GM21526 (cell line): ENCODE measurements at regions not wholly inside any gene's neighbourhood (a gene's known extent, or its start where the extent isn't known, plus 50 kb on each side); places are given as distances from the start of the nearest gene placed in this dataset.

Experiments
- ATAC-seq: cut with Tn5 transposase; IDR thresholded peaks from one replicate; pipeline ENCODE4 v1.9.1; 2021; ENCODE audit warnings: moderate library complexity; ENCODE audit not compliant: unreplicated experiment, low FRiP score

- ATAC-seq = no peak
Measured at GRCh38 chrX:113770806-113771205, 813.1 kb upstream of the HTR2C start.

- no peak for ATAC-seq
Measured at GRCh38 chrX:113770071-113770470, 813.8 kb upstream of the HTR2C start.

GRCh38 chrX:113759422-113759821 is 824.5 kb upstream of the HTR2C start:
- no peak for ATAC-seq

DNA sequence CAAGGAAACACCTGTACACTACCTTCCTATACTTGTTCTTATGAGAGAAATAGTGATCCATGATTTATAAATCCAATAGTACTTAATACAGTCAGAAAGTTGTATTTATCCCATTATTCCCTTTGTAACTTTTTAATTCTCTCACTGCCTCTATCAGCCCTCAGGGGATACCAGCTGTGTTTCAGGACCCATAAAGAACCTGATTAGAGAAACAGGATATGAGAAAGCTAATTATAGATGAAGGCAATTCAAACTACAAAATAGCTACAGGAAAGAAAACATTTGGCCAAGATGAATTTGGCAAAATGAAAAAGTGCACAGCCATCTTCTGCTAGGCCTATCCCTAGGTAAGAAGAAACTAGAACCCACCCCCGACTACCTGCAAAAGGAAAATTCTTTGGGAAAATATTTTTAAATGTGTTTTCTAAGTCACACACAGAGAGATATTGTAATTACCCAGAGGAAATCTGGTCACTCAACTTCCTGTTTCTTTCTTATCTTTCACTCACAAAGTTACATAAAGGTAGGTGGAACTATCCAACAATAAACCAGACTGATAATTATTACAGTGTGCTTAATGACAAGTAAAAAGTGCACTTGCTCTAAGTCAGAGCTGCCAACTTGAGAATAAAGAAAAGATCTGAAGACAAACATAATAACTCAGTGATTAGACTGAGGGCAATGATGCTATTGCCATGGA is 836.5 kb upstream of the HTR2C start:
- ATAC-seq = peak; percentile 51

DNA sequence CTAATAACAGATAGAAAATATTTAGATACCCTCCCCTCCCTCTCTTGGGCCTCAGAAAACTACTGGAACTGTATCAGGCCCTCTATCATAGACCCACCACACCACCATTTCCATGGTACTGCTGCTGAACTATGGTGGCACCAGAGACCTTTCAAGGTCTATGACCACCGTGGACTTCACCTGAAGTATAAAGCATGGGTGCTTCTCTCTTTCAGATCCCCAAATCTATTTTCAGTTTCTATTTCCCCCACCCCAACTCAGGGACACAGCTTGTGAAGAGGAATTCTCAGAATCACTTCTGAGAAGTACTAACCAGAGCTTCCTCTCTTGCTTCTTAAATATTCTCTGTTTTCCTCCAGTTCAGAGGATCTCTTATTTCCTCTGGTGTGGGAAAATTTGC is 840.8 kb upstream of the HTR2C start:
- peak; percentile 49 for ATAC-seq

GRCh38 chrX:113741744-113742143 is 842.1 kb upstream of the HTR2C start:
- ATAC-seq = no peak

- no peak for ATAC-seq
Measured at GRCh38 chrX:113728937-113729336, 854.9 kb upstream of the HTR2C start.

GRCh38 chrX:113726898-113727297 is 857.0 kb upstream of the HTR2C start:
- no peak for ATAC-seq

DNA sequence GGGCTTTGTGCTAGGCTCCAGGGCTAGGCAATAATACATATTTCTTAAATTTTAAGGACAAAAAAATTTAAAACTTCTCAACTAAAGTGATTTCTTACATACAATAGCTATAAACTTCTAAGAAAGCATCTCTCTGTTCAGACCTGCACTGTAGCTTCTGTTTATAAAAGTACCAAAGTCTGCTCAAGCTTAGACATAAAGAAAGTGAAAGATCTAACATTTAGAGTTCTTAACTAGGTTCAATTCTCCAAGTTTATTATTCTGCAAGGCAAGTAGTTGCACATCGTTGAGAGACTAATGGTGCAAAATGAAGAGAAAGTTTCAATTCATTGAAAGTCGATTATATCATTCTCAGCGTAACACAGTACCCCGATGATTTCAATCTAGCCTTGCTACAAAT is 857.4 kb upstream of the HTR2C start:
- ATAC-seq = no peak

- no peak for ATAC-seq
Measured at GRCh38 chrX:113726009-113726408, 857.9 kb upstream of the HTR2C start.

DNA sequence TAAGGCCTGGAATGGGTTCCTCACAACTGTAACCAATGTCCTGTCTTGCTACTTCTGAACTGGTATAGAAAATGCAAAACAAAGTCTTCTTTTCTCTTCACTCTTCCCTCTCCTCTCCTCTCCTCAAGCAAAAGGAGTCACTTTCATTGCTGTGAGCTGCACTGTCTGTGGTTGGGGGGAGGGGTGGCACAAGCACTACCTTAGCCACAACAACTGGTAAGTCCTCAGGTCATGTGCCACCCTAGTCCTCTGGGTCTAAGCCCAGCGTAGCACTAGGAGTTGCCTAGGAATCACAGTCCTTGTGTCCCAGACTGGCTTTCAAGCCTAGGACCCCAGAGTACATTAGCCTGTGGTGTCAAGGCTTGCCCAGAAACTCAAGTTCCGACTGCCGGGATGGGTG is 859.3 kb upstream of the AMOT start:
- no peak for ATAC-seq

DNA sequence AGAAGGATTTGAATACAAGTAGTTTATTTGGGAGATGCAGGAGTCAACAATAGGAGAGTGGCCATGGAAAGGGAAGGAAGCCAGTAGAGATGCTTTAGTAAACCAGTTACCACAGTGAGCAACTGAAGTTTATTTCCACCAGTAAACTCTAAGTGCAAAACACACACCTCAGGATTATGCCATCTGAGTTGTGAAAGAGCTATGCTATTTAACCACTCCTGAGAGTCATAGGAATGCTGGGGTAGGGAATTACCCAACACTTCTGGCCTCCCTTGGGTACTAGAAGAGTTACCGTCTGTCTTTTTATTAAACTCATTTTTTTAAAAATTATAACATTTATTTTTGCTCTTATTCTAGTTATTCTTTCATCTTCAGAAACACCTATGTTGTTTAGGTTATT is 834.6 kb upstream of the AMOT start:
- no peak for ATAC-seq

GRCh38 chrX:113651306-113651705 is 810.7 kb upstream of the AMOT start:
- ATAC-seq = no peak

DNA sequence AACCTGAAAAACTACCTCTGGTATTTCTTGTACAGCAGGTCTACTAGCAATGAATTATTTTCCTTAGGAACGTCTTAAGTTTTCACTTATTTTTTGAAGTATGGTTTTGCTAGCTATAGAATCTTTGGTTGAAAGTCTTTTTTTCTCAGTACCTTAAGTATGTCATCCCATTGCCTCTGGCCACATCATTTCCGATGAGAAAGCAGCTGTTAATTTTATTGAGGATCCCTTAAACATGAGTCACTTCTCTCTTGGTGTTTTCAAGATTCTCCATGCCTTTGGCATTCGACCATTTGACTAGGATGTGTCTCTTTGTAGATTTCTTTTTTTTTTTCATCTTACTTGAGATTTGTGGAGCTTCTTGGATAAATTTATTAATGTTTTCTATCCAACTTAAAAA is 803.8 kb upstream of the AMOT start:
- no peak for ATAC-seq

DNA sequence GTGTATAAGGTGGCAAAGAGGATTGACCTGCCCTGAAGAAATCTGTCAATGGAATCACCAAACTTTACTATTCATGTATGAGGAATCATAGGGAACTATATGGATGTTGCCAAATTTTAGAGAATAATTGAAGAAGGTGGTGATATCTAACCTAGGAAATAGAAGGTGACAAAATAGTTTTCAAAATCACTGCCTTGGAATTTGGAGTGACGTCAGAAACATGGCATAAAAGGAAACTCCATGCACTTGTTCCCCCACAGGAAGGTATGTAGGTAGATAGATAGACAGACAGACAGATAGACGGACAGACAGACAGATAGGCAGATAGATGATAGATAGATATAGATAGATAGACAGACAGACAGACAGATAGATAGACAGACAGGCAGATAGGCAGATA is 793.9 kb upstream of the AMOT start:
- ATAC-seq = no peak

- ATAC-seq = no peak
Measured at GRCh38 chrX:113629326-113629725, 788.7 kb upstream of the AMOT start.

DNA sequence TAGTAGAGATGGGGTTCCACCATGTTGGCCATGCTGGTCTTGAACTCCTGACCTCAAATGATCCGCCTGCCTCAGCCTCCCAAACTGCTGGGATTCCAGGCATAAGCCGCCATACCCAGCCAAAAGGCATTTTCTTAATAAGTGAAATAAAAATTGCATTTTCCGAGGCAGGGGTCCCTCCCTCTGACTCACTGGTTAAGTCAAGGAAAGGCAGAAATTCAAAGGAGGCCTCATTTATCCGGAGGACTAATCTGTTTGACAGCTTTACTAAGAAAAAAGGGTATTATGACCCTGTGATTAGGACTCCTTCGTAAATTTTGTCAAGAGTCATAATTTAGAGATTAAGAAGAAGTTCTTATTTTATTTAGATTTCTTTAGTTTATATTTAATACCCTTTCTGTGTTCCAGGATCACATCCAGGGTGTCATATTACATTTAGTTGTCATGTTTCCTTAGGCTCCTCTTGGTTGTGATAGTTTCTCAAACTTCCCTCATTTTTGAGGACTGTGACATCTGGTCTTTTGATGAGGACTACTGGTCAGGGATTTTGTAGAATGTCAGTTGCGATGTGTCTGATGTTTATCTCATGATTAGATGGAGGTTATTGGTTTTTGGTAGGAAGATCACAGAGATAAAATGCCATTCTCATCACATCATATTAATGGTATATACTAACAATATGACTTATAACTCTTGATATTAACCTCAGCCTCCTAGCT is 753.7 kb upstream of the AMOT start:
- no peak for ATAC-seq

DNA sequence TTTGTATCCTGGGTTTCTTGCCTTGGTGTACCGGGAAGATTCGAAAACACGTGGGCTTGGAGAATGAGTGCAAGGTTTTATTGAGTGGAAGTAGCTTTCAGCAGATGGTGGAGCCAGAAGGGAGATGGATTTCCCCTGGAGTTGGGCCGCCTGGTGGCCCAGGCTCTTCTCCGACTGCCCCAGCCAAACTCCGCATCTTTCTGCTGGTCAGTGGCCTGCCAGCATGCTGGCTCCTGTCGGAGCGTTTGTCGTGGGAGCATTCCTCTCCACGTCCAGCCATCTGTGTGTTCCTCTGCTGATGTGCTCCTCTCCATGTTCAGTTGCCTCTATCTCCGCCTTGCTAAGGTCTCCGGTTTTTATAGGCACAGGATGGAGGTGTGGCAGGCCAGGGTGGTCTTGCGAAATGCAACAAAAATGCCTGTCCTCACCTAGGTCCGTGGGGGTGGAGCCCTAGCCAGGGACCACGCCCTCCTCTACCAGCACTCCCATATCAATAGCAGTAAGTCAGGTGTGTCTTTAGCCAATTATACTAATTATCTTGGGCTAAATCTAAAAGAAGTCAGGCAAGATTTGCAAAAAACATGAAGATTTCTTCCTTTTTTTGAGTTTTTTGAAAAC is 745.8 kb upstream of the AMOT start:
- no peak for ATAC-seq

DNA sequence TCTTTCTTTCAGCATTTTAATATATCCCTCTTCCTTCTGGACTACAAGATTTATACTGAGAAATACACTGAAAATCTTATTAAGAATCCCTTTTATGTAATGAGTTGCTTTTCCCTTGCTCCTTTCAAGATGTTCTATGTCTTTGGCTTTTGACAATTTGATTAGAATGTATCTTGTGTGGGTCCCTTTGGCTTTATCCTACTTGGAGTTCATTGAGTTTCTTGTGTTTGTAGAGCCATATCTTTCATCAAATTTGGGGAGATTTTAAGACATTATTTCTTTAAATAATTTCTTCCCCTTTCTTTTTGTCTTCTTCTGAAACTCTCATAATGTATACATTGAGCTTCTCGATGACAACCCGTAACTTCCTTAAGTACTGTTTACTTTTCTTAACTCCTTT is 739.9 kb upstream of the AMOT start:
- ATAC-seq = no peak

DNA sequence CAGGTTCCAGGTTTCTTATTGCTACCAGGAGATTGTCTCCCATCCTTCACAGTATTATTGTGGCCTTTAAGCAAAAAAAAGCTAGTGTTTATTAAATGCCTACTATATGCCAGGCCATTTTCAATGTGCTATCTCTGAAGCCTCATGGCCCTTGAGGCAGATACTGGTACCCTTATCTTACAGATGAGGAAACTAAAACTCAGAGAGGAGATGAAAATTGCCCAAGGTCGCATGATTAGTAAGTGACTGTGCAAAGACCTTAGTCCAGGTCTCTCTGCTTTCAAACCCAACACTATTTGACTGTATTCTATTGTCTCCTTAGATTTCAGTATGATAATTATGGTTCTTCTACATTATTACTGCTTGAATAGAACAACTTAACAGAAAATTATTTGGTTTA is 717.9 kb upstream of the AMOT start:
- ATAC-seq = no peak

DNA sequence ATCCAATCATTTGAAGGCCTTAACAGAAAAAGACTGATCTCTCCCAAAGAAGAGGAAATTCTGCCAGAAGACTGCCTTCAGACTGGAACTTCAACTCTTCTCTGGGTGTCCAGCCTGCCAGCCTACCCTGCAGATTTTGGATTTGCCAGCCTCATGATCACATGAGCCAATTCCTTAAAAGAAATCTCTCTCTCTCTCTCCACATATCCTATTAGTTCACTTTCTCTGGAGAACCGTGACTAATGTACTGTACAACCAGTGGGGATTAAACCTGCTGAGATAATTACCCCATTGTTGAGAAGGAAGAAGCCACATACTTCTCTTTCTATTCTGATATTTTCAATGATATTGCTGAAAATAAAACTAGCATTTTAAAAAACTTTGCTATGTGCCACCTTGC is 711.3 kb upstream of the AMOT start:
- no peak for ATAC-seq
